Immature natural killer cell (primary cell): ENCODE measurements at regions not wholly inside any gene's neighbourhood (a gene's known extent, or its start where the extent isn't known, plus 50 kb on each side); places are given as distances from the start of the nearest gene placed in this dataset.

Experiments
- DNase-seq, 3 donors: peaks; one replicate each; pipeline ENCODE4 v3.0.0; 2022; ENCODE audit warnings: mixed read lengths in 1 of 3
- H3K27ac Mint-ChIP-seq, 6 donors: one replicate each; pipeline ENCODE4 v1.8.0; 2020; ENCODE audit warnings: mixed read lengths in 6 of 6, mild to moderate bottlenecking in 5 of 6, inconsistent platforms in 4 of 6, moderate library complexity in 3 of 6
- H3K27me3 Mint-ChIP-seq, 3 donors: one replicate each; pipeline ENCODE4 v1.8.0; 2020 to 2021; ENCODE audit warnings: low read depth in 3 of 3, mild to moderate bottlenecking in 3 of 3, mixed read lengths in 3 of 3, moderate library complexity in 3 of 3, inconsistent platforms in 1 of 3
- H3K36me3 Mint-ChIP-seq, 3 donors: one replicate each; pipeline ENCODE4 v1.8.0; 2020; ENCODE audit warnings: mixed read lengths in 3 of 3, inconsistent platforms in 2 of 3, mild to moderate bottlenecking in 2 of 3
- H3K4me1 Mint-ChIP-seq, 2 donors: one replicate each; pipeline ENCODE4 v1.8.0; 2020; ENCODE audit warnings: inconsistent platforms in 2 of 2, mild to moderate bottlenecking in 2 of 2, mixed read lengths in 2 of 2, moderate library complexity in 1 of 2
- H3K4me3 Mint-ChIP-seq, 5 donors: one replicate each; pipeline ENCODE4 v1.8.0; 2020; ENCODE audit warnings: mild to moderate bottlenecking in 5 of 5, mixed read lengths in 5 of 5, inconsistent platforms in 3 of 5, moderate library complexity in 3 of 5
- H3K9me3 Mint-ChIP-seq, 6 donors: one replicate each; pipeline ENCODE4 v1.8.0; 2020; ENCODE audit warnings: mild to moderate bottlenecking in 6 of 6, mixed read lengths in 6 of 6, inconsistent platforms in 4 of 6, moderate library complexity in 3 of 6

DNA sequence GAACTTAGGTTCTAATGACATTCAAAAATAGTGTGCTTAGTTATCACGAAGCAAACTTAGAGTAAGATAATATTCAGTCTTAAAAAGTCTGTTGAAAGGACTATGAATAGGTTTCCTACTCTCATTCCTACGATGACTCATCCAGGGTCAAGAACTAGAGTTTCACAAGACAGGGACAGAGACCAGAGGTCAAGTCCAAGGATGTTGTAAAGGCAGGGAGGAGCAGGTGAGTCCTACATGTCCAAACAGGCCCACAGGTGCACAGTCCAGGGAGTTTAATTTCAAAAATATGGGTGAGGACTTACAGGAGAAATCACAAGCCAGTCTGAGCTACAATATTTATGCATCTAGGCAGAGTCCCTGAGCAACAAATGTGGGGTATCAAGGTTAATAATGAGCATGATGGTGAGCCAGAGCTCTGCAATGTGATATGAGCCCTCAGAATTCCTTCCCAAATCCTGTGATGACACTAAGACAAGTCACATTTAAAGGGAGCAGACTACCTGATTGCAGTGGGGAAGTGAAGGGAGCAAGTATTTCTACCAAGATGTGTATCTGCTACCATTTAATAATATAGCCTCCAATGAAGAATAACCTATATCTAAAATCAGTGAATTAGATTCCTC lies 100.0 kb upstream of the NRIP1 start:
- DNase-seq, result no peak
- Mint-ChIP-seq H3K36me3 (no peaks in the 10 kb centered on the region), H3K4me3 (no peak overlapping the region), H3K4me1 (no peaks in the 10 kb centered on the region), H3K27me3 (peaks cover 0 to 11% (median 4%) of the 10 kb centered on the region in 3 donors), H3K9me3 (peaks cover 0 to 4% (median 0%) of the 10 kb centered on the region in 6 donors), H3K27ac (no peak overlapping the region)

DNA sequence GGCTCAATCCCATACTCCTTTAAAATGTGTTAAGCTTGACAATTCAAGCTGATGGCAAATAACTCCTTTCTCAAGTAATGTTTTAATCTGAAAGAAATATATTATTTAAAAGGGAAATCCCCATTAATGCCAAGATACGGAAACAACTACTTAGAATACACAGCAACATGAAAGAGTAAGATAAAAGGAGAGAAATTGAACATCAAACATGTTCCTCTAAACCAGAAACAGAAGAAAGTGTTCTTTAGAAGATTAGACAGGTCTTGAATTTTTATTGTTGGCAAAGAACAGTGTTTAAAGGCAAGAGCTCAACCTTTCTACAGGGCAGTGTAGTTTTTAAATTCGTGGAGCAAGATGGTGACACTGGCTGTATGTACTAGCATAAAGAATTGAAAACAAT lies 105.8 kb upstream of the NRIP1 start:
- DNase-seq, result no peak
- Mint-ChIP-seq H3K27ac (no peak overlapping the region), H3K4me1 (no peaks in the 10 kb centered on the region), H3K27me3 (peaks cover 0 to 7% (median 4%) of the 10 kb centered on the region in 3 donors), H3K9me3 (peaks cover 0 to 2% (median 0%) of the 10 kb centered on the region in 6 donors), H3K4me3 (no peak overlapping the region), H3K36me3 (no peaks in the 10 kb centered on the region)

DNA sequence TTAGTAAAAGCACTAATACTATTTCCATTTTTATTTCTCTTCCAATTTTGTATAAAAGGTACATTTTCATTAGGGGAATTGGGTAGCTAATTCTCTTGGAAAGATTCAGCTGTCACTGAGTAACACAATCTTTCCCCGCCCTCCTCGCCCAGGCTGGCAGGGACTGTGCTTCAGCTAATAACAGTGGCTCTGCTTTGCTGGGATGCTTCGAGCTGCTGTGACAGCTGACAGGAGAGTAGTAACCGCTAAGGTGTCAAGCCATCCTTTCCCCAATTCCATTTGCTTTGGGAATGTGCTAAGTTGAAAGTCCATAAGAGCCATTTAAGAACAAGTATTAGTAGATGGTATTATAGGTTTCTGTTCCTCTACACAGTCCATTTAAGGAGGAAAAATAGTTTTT lies 106.7 kb upstream of the NRIP1 start:
- DNase-seq, result no peak
- Mint-ChIP-seq H3K27ac (no peak overlapping the region), H3K9me3 (no peaks in the 10 kb centered on the region), H3K27me3 (peaks cover 0 to 7% (median 0%) of the 10 kb centered on the region in 3 donors), H3K4me3 (no peak overlapping the region), H3K36me3 (no peaks in the 10 kb centered on the region), H3K4me1 (no peaks in the 10 kb centered on the region)

DNA sequence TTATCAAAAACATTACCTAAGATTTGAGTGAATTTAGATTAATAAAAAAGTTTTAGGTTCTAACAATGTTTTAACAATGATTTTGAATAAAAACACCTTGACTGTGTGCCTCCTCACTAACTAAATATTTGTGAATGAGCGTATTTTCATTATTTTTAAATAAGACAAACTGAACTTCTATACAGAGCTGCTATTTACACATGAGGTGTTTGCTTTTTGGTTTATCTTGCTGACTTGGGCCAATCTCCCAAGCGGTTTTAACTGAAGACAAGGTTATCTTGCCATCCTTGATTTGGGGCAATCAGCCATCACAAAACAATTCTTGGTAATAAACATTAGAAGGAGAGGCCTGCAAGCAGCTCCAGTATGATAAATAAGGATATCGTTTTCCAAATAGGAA lies 108.2 kb upstream of the NRIP1 start:
- Mint-ChIP-seq H3K4me3 (no peak overlapping the region), H3K27ac (no peak overlapping the region), H3K27me3 (peaks cover 0 to 5% (median 0%) of the 10 kb centered on the region in 3 donors), H3K36me3 (no peaks in the 10 kb centered on the region), H3K4me1 (no peaks in the 10 kb centered on the region), H3K9me3 (no peaks in the 10 kb centered on the region)
- no peak for DNase-seq

DNA sequence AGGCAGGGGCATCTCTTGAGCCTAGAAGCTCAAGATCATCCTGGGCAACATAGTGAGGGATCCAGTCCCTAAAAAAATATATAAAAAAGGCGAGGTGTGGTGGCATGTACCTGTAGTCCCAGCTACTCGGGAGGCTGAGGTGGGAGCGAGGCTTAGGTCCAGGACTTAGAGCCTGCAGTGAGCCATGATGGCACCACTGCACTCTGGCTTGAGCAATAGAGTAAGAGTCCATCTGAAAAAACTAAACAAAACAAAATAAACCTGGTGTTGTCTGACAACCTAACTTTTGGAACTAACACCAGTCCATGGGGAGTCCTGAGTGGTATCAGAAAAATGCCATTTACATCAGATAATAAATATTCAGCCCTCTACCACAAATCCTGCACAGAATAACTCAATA lies 110.1 kb upstream of the NRIP1 start:
- Mint-ChIP-seq H3K27ac (no peak overlapping the region), H3K36me3 (no peaks in the 10 kb centered on the region)

DNA sequence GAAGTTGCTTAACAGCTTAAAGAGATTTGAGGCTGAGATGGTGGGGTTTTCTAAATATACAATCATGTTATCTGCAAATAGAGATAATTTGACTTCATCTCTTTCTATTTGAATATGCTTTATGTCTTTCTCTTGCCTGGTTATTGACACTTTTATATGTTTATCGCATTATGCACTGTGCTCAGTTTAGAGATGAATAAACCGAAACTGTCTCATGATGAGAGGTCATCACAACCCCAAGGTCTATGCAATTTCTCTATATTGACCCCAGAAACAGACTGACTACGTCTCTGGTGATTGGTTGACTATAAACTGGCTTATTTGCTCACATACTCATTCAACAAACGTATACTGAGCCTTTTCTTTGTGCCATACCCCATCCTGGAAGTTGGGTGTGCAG lies 117.9 kb upstream of the NRIP1 start:
- H3K27me3 Mint-ChIP-seq, result peaks cover 0 to 2% (median 1%) of the 10 kb centered on the region in 3 donors
- H3K9me3 Mint-ChIP-seq, result peaks cover 0 to 2% (median under 1%) of the 10 kb centered on the region in 6 donors
- H3K36me3 Mint-ChIP-seq, result no peaks in the 10 kb centered on the region
- H3K4me3 Mint-ChIP-seq, result no peak overlapping the region
- no peak overlapping the region for H3K27ac Mint-ChIP-seq
- DNase-seq, result no peak
- H3K4me1 Mint-ChIP-seq, result no peaks in the 10 kb centered on the region

More for the DNA sequence above, 110.1 kb upstream of the NRIP1 start:
- Mint-ChIP-seq H3K4me1 (no peaks in the 10 kb centered on the region), H3K27me3 (no peaks in the 10 kb centered on the region), H3K4me3 (no peak overlapping the region), H3K9me3 (peaks cover 0 to 2% (median 0%) of the 10 kb centered on the region in 6 donors)
- DNase-seq, result no peak

DNA sequence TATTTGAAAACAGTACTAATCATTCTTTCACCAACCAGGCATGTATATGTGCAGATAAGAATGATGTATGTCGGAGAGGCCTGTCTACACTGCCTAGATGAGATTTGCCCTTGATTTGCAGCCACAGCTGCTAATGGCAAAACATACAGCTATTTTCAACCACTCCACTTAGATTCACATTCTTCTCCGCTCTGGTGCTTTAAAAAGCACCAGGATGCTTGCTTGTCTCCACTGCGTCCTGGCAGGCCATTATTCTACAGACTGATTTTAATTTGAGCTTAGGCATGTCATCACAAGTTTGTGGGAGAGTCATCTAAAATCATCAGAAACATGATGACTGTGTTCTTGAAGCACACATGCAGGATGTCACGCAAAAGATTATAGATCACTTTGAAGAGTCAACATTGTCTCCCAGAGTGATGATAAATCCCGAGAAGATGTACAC lies 119.0 kb upstream of the NRIP1 start:
- no peak overlapping the region for H3K4me3 Mint-ChIP-seq
- H3K9me3 Mint-ChIP-seq, result peaks cover 0 to 2% (median under 1%) of the 10 kb centered on the region in 6 donors
- H3K4me1 Mint-ChIP-seq, result no peaks in the 10 kb centered on the region
- DNase-seq, result no peak
- H3K27me3 Mint-ChIP-seq, result peaks cover 0 to 7% (median 1%) of the 10 kb centered on the region in 3 donors
- H3K36me3 Mint-ChIP-seq, result no peaks in the 10 kb centered on the region
- no peak overlapping the region for H3K27ac Mint-ChIP-seq

DNA sequence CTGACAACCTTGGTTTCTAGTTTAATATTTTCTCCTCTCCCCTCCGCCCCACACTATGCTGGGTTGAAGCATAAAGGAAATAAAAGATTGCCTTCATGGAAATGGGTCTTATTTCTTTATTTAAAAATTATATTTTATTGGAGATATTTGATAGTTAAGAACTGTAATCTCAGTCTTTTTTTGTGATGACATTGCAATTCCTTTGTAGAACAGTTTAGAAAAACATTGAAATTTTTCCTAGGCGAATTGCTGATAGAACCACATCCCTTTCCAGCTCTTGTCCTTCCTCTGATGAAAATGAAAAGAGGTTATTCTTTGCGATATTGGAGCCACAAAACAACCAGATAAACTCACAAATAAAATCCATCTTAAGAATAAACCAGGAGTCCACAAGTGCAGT lies 125.6 kb upstream of the NRIP1 start:
- Mint-ChIP-seq H3K27ac (no peak overlapping the region), H3K36me3 (no peaks in the 10 kb centered on the region), H3K4me1 (no peaks in the 10 kb centered on the region), H3K9me3 (no peaks in the 10 kb centered on the region), H3K4me3 (no peak overlapping the region), H3K27me3 (peaks cover 0 to 8% (median 2%) of the 10 kb centered on the region in 3 donors)
- no peak for DNase-seq

DNA sequence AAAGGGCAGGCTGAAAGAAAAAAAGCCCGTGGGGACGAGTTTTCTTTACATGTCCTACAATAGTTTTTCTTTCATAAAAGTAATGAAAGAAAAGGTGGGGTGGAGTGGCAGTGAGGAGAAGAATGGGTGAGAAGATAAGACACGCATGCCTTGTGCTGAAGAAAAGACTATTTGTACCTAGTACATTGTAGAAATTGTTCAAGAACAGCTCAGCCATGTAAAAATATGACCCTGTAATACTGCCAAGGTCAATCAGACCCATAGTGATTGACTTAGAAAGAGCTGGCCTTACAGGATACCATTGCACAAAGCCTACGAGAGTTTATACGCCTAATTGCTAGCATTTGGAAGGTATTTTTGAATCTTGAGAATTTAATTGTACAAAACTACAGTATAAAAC lies 126.0 kb upstream of the NRIP1 start:
- Mint-ChIP-seq H3K27me3 (peaks cover 0 to 8% (median 2%) of the 10 kb centered on the region in 3 donors), H3K36me3 (no peaks in the 10 kb centered on the region), H3K9me3 (no peaks in the 10 kb centered on the region), H3K4me1 (no peaks in the 10 kb centered on the region), H3K4me3 (no peak overlapping the region), H3K27ac (no peak overlapping the region)
- DNase-seq, result no peak

DNA sequence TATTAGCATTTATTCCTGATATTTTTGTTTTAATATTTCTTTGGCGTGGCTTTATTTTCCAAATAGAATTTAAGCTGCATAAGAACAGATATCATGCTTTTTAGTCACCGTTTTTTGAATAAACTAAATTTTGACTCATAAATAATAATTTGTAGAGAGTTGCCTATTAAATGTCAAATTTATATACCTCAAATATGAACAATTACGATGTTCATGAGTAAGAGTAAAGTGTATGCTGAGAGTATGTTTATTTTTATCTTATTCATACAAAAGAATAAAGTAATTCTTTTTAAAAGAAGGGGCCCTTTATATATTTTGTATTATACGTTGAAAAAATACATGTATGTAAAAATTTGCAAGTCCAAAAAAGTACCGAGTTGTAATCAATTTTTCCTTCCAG lies 126.5 kb upstream of the NRIP1 start:
- H3K4me1 Mint-ChIP-seq, result no peaks in the 10 kb centered on the region

DNA sequence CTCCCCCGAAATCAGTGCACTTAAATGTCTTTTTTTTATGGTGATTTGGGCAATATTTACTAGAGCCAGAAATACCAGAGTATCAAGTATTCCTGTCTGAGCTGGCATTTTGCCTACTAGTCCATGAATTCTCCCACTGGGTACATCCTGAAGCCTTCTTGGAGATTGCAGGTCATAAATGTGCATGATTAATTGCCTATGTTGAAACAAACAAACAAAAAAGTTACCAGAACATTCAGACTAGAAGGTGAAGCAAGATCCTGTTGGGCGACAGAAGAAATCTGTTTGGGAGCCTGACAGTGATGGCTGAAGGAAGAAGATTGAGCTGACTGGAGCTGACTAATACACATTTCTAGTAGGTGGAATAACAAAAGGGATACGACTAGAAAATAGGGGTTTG lies 127.4 kb upstream of the NRIP1 start:
- H3K4me1 Mint-ChIP-seq, result no peaks in the 10 kb centered on the region
- no peak overlapping the region for H3K4me3 Mint-ChIP-seq
- no peak for DNase-seq
- H3K27ac Mint-ChIP-seq, result no peak overlapping the region
- H3K36me3 Mint-ChIP-seq, result no peaks in the 10 kb centered on the region
- no peaks in the 10 kb centered on the region for H3K9me3 Mint-ChIP-seq
- peaks cover 0 to 8% (median 2%) of the 10 kb centered on the region in 3 donors for H3K27me3 Mint-ChIP-seq

More for the DNA sequence above, 126.5 kb upstream of the NRIP1 start:
- Mint-ChIP-seq H3K9me3 (no peaks in the 10 kb centered on the region), H3K27ac (no peak overlapping the region), H3K27me3 (peaks cover 0 to 8% (median 2%) of the 10 kb centered on the region in 3 donors), H3K4me3 (no peak overlapping the region), H3K36me3 (no peaks in the 10 kb centered on the region)
- DNase-seq, result no peak

DNA sequence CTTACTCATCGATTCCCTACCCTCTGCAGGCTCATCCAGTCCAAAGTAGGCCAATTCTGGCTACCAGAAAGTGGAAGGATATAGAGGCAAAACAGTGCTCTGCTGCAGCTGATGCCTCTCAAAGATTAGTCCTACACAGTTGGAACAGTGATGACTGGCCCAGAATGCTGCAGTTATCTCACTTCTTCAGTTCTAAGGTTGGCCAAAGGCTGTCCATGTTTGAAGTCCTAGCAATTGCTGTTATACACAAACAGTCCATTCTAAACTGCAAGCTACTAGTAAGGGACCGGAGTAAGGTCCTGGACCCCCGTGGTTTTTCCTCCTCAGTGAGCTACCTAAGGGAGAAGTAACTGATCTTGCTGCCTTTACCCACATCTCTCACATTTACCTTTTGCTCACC lies 129.1 kb upstream of the NRIP1 start:
- Mint-ChIP-seq H3K36me3 (no peaks in the 10 kb centered on the region), H3K4me3 (no peak overlapping the region), H3K27me3 (peaks cover 0 to 2% (median 2%) of the 10 kb centered on the region in 3 donors), H3K27ac (no peak overlapping the region), H3K4me1 (no peaks in the 10 kb centered on the region), H3K9me3 (no peaks in the 10 kb centered on the region)
- no peak for DNase-seq

DNA sequence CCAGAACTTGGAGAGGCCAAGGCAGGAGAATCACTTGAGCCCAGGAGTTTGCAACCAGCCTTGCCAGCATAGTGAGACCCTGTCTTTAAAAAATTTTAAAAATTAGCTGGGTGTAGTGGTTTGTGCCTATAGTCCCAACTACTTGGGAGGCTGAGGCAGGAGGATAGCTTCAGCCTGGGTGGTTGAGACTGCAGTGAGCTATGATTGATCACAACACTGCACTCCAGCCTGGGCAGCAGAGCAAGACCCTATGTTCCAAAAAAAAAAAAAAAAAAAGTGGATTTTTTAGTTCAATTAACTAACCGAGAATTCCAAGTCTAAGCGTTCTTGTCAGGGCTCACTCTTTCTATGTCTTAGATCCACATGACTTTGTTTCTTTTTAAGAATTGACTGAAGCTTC lies 130.3 kb upstream of the NRIP1 start:
- no peaks in the 10 kb centered on the region for H3K4me1 Mint-ChIP-seq
- H3K36me3 Mint-ChIP-seq, result no peaks in the 10 kb centered on the region
- no peak for DNase-seq
- no peaks in the 10 kb centered on the region for H3K9me3 Mint-ChIP-seq
- H3K27ac Mint-ChIP-seq, result no peak overlapping the region
- no peak overlapping the region for H3K4me3 Mint-ChIP-seq
- peaks cover 0 to 2% (median 2%) of the 10 kb centered on the region in 3 donors for H3K27me3 Mint-ChIP-seq

DNA sequence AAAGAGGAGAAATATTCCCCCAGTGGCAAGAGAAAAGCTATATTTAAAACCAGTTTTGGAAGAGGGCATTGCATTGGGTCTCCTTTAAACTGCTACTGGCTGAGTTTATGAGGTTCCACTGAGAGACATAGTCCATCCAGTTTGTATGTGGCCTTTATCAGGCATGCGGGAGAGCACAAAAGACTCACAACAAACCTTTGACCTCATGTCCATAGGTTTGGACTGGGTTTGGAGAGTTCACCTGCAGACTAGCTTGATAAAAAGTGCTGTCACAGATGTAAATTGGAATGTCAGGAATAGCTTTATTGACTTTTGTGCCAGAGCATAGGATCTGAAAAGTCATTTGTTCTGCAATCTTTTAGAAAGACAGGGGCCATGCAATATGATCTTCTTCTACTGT lies 131.0 kb upstream of the NRIP1 start:
- Mint-ChIP-seq H3K27me3 (peaks cover 0 to 2% (median 2%) of the 10 kb centered on the region in 3 donors), H3K4me3 (no peak overlapping the region), H3K4me1 (no peaks in the 10 kb centered on the region), H3K9me3 (no peaks in the 10 kb centered on the region), H3K27ac (no peak overlapping the region), H3K36me3 (no peaks in the 10 kb centered on the region)
- no peak for DNase-seq

DNA sequence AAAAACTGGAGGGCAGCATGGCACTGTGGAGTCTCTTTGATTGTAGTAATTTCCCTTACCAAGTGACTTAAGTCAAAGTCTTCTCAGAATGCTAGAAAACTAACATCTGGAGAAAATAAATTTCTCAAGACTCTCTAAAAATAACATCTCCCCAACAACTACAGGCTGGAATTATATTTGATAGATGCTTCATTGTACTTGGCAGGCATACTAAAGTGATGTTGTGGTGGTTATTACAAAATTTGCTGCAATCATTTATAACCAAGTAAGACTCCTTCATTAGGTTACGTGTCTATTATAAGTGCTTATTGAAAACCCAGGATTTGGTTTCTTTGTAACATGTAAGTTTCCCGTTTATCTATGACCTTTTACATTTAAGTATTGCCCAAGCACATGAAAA lies 132.9 kb upstream of the NRIP1 start:
- Mint-ChIP-seq H3K27me3 (no peaks in the 10 kb centered on the region), H3K4me1 (no peaks in the 10 kb centered on the region), H3K36me3 (no peaks in the 10 kb centered on the region), H3K27ac (no peak overlapping the region), H3K4me3 (no peak overlapping the region), H3K9me3 (no peaks in the 10 kb centered on the region)
- no peak for DNase-seq
